ENCODE measurements at regions not wholly inside any gene's neighbourhood (a gene's known extent, or its start where the extent isn't known, plus 50 kb on each side); places are given as distances from the start of the nearest gene placed in this dataset.

- TF ChIP-seq MAX (IDR thresholded peaks at IDR 0.05): no peak
- TF ChIP-seq TAF1 (IDR thresholded peaks at IDR 0.05; ENCODE audit: low read depth): no peak
- TF ChIP-seq YY1 (IDR thresholded peaks at IDR 0.05; ENCODE audit: low read depth): no peak
- no peak for TF ChIP-seq CREB1 (IDR thresholded peaks at IDR 0.05; ENCODE audit: low read depth)
- no peak for TF ChIP-seq RAD21 (IDR thresholded peaks at IDR 0.05; ENCODE audit: low read depth)
Measured at GRCh38 chr6:164266851-164267250, 852.3 kb downstream of the QKI start.
